ENCODE measurements at regions not wholly inside any gene's neighbourhood (a gene's known extent, or its start where the extent isn't known, plus 50 kb on each side); places are given as distances from the start of the nearest gene placed in this dataset.

DNA sequence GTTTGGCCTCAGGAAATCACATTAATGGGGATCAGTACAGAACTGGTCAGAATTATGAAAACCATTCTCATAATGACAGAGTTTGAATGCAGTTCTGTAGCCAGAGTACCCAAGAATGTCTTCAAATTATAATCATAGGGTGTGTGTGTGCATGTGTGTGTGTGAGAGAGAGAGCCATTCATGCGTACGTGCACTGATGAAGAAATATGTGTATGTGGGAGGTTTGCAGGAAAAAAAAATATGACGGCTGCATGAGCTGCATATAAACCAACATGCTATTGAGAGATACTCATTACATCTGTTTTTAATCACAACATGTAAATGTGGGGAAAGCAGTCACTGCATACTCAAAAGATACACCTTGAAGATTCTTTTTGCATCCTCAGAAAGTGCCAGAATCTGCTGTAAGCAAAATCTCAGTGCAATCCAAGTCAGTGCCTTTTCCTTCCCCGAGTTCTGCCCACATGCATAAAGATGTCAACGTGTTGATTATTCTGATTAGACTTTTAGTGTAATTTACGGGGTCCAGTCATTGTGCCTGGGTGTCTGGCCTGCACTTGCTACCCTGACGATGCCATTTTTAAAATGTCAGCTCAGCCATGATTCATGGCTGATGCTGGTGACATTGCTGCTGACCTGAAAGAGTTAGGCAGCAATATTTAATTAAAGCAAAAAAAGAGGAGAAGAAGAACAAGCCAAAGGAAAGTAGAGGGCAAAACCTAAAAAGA, 378.7 kb upstream of the ZFHX3 start:
- TF ChIP-seq POLR2A (IDR thresholded peaks at IDR 0.05; ENCODE audit: low read depth, low read length) (no peak), RCOR1 (IDR thresholded peaks at IDR 0.05; ENCODE audit: insufficient replicate concordance, low read length) (no peak), MXI1 (IDR thresholded peaks at IDR 0.05; ENCODE audit: borderline replicate concordance, low read depth, low read length) (no peak), RAD21 (IDR thresholded peaks at IDR 0.05; ENCODE audit: low read length) (no peak)
- TF ChIP-seq, protein P1, sequence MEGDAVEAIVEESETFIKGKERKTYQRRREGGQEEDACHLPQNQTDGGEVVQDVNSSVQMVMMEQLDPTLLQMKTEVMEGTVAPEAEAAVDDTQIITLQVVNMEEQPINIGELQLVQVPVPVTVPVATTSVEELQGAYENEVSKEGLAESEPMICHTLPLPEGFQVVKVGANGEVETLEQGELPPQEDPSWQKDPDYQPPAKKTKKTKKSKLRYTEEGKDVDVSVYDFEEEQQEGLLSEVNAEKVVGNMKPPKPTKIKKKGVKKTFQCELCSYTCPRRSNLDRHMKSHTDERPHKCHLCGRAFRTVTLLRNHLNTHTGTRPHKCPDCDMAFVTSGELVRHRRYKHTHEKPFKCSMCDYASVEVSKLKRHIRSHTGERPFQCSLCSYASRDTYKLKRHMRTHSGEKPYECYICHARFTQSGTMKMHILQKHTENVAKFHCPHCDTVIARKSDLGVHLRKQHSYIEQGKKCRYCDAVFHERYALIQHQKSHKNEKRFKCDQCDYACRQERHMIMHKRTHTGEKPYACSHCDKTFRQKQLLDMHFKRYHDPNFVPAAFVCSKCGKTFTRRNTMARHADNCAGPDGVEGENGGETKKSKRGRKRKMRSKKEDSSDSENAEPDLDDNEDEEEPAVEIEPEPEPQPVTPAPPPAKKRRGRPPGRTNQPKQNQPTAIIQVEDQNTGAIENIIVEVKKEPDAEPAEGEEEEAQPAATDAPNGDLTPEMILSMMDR (conservative IDR thresholded peaks at IDR 0.05; ENCODE audit: low read depth, low read length): no peak
